ENCODE measurements at regions not wholly inside any gene's neighbourhood (a gene's known extent, or its start where the extent isn't known, plus 50 kb on each side); places are given as distances from the start of the nearest gene placed in this dataset.

- no peak for DNase-seq (ENCODE audit: low read depth)
- TF ChIP-seq CTCF (IDR thresholded peaks at IDR 0.05; ENCODE audit: control insufficient read depth, insufficient read depth, low read depth, low read length, missing control alignments), result no peak
Observed at GRCh38 chr11:22510010-22510409, 115.6 kb downstream of the FANCF start.

GRCh38 chr11:22508665-22509064 is 117.0 kb downstream of the FANCF start:
- TF ChIP-seq CTCF (IDR thresholded peaks at IDR 0.05; ENCODE audit: control insufficient read depth, insufficient read depth, low read depth, low read length, missing control alignments), result no peak
- no peak for DNase-seq (ENCODE audit: low read depth)
- no peak overlapping the region for H3K4me3 ChIP-seq (ENCODE audit: control insufficient read depth, low read depth, low read length)

More at GRCh38 chr11:22510010-22510409, 115.6 kb downstream of the FANCF start:
- no peak overlapping the region for H3K4me3 ChIP-seq (ENCODE audit: control insufficient read depth, low read depth, low read length)

DNA sequence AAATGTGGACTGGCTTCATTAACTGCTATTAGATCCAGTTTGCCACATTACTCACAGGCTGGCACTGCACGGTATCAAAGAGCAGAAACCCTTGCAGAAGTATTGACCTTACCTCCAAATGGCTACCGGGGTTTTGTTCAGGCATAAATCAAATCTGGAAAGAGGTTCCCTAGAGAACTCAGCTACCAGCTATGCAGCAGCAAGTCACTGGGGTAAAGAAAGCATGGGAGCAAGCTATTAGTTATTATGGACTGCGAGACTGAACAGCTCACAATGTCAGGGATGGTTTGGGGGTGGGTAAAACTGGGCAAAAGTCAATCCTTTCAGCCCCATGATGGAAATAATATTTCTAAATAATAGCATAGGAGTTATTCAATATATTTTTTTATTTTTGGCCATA is 128.1 kb downstream of the FANCF start:
- DNase-seq (ENCODE audit: low read depth), result no peak
- no peak for TF ChIP-seq CTCF (IDR thresholded peaks at IDR 0.05; ENCODE audit: control insufficient read depth, insufficient read depth, low read depth, low read length, missing control alignments)

GRCh38 chr11:22491555-22492225 is 133.9 kb downstream of the FANCF start:
- no peak for TF ChIP-seq CTCF (IDR thresholded peaks at IDR 0.05; ENCODE audit: control insufficient read depth, insufficient read depth, low read depth, low read length, missing control alignments)
- peak; percentile 32 for DNase-seq (ENCODE audit: low read depth)
- no peak overlapping the region for H3K4me3 ChIP-seq (ENCODE audit: control insufficient read depth, low read depth, low read length)

More for the DNA sequence above, 128.1 kb downstream of the FANCF start:
- no peak overlapping the region for H3K4me3 ChIP-seq (ENCODE audit: control insufficient read depth, low read depth, low read length)

DNA sequence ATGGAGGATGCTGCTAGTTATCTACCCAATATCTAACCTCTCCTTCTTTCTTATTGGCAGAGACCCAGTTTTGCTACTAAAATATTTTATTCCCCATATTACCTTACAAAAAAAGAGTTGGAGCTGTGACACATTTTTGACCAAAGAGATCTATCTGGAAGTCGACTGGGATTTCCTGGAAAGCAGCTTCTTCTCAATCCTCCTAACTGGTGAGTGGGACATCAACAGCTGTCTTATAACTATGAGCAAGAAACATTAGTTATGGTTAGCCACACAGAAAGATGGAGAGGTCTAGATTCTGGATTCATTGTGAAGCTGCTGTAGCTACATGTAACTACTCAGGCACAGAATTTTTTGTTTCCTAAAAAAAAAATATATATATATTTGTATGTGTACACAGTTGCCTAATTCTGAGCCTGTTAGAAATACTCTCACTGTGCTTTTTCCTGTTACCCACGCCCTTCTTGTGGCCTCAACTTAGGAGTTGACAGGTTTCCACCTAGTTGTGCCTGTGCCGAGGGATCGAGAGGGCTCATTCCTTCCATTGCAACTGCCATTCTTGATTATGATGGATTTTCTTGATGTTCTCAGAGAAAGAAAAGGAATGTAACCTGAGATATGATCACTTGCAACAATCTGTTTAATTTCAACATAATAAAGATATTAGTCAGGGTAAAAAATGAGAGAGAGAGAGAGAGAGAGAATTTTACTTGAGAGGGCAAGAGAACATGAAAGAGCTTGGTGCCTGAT is 142.0 kb downstream of the SLC17A6 start:
- no peak for DNase-seq (ENCODE audit: low read depth)

GRCh38 chr11:22479208-22479607 is 141.0 kb downstream of the SLC17A6 start:
- no peak for TF ChIP-seq CTCF (IDR thresholded peaks at IDR 0.05; ENCODE audit: control insufficient read depth, insufficient read depth, low read depth, low read length, missing control alignments)
- no peak for DNase-seq (ENCODE audit: low read depth)
- no peak overlapping the region for H3K4me3 ChIP-seq (ENCODE audit: control insufficient read depth, low read depth, low read length)

More for the DNA sequence above, 142.0 kb downstream of the SLC17A6 start:
- no peak overlapping the region for H3K4me3 ChIP-seq (ENCODE audit: control insufficient read depth, low read depth, low read length)
- TF ChIP-seq CTCF (IDR thresholded peaks at IDR 0.05; ENCODE audit: control insufficient read depth, insufficient read depth, low read depth, low read length, missing control alignments), result no peak
